NCI-H2171 treated with DMSO at 0.1 percent for 48 hours (cell line): ENCODE measurements at regions not wholly inside any gene's neighbourhood (a gene's known extent, or its start where the extent isn't known, plus 50 kb on each side); places are given as distances from the start of the nearest gene placed in this dataset.

Source experiments
- DNase-seq: peaks from one replicate; lab custom pipeline; 2025; lab: John Stamatoyannopoulos, UW

- DNase-seq: peak; percentile 14
Measured at GRCh38 chr9:111985315-111985714, 88.7 kb downstream of the UGCG start.

- no peak for DNase-seq
Measured at GRCh38 chr9:111986035-111986556, 89.5 kb downstream of the UGCG start.
